ENCODE measurements at regions not wholly inside any gene's neighbourhood (a gene's known extent, or its start where the extent isn't known, plus 50 kb on each side); places are given as distances from the start of the nearest gene placed in this dataset.

- TF ChIP-seq CTCF (IDR thresholded peaks at IDR 0.05) (peak in 1 of 5 experiments; percentile 14), POLR2A (IDR thresholded peaks at IDR 0.05) (no peak), EP300 (IDR thresholded peaks at IDR 0.05) (peak; percentile 45 to 75)
Observed at GRCh38 chr10:6987536-6987945, 407.5 kb upstream of the PRKCQ start.
